Neural progenitor cell (in vitro differentiated cells): ENCODE measurements at regions not wholly inside any gene's neighbourhood (a gene's known extent, or its start where the extent isn't known, plus 50 kb on each side); places are given as distances from the start of the nearest gene placed in this dataset.

Experiments
- EZH2 ChIP-seq: fragments of 200-600 bp; sonication (generic); IDR thresholded peaks from 2 replicates; pipeline ENCODE4 v1.6.1; 2017; ENCODE audit warnings: antibody characterized with exemption, mild to moderate bottlenecking, moderate library complexity
- TF ChIP-seq, protein P1 (sequence below): fragments of 200-600 bp; sonication (generic); IDR thresholded peaks from 2 replicates; pipeline ENCODE4 v1.5.1; 2017; ENCODE audit warnings: antibody characterized with exemption, mild to moderate bottlenecking

DNA sequence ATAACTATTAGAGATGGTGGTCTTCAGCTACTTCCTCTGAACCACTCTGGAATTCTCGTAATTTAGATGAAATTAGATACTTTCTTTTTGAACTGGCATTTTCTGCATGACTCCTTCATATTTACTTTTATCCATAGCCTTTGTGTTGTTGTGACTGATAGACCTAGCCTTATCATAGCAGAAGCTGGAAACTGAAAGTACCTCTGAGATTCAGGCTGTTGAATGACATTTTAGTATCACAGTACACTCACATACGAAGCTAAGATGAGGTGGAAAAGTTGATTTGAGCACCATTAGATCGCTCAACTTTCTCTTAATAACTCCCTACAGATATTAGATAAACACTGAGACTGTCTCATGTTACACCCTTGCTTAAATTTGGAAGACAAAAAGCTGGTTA lies 525.1 kb upstream of the FBXO33 start:
- TF ChIP-seq, protein P1, sequence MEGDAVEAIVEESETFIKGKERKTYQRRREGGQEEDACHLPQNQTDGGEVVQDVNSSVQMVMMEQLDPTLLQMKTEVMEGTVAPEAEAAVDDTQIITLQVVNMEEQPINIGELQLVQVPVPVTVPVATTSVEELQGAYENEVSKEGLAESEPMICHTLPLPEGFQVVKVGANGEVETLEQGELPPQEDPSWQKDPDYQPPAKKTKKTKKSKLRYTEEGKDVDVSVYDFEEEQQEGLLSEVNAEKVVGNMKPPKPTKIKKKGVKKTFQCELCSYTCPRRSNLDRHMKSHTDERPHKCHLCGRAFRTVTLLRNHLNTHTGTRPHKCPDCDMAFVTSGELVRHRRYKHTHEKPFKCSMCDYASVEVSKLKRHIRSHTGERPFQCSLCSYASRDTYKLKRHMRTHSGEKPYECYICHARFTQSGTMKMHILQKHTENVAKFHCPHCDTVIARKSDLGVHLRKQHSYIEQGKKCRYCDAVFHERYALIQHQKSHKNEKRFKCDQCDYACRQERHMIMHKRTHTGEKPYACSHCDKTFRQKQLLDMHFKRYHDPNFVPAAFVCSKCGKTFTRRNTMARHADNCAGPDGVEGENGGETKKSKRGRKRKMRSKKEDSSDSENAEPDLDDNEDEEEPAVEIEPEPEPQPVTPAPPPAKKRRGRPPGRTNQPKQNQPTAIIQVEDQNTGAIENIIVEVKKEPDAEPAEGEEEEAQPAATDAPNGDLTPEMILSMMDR = no peak
- no peak for TF ChIP-seq EZH2
